Activated CD4-positive, alpha-beta T cell treated with anti-CD3 and anti-CD28 coated beads, Interleukin-2, amount 50 U/mL, for 1 hour (primary cell): ENCODE measurements at regions not wholly inside any gene's neighbourhood (a gene's known extent, or its start where the extent isn't known, plus 50 kb on each side); places are given as distances from the start of the nearest gene placed in this dataset.

Experiments used
- DNase-seq: peaks from one replicate; pipeline ENCODE4 v3.0.0-alpha.2; 2020

DNA sequence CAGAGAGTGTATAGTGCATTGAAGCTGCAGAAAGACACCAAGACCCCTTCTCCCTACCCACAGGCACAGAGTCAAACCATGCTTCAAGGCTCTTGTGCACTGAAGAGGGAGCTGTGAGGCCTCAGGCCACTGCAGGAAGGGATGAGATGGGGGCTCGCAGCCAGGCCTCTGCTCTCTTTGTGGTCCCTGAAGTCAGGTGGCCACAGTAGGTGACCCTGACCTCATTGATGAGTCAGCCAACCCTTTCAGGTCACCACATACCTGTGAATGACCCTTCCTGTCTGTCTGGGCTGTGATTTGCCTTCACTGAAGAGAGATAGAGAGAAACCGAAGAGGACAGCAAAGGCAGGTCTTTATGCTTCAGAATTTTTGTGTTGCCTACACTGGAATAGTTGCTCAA, 372.1 kb downstream of the ACTL7B start:
- no peak for DNase-seq

DNA sequence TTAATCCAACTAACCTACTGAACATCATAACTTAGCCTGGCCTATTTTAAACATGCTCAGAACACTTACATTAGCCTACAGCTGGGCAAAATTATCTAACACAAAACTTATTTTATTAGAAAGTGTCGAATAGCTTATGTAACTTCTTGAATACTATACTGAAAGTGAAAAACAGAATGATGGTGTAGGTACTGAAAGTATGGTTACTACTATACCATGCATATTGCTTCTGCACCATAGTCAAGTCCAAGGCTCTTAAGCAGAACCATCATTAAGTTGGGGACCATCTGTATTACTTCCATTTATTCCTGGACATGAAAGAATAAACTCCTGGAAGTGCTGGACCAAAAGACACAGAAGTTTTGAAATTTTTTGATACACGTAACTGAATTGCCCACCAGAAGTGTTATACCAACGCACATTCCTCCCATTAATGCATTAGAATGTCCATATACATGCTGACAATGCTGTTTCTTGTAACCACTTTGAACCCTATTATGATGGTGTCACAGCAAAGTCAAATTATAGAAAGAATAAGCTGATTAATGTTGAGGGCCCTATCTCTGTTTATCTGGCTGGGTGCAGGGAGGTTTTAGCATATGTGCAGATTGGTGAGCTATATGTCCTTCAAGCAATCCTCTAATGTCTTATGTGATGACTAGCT, 375.7 kb downstream of the ACTL7B start:
- no peak for DNase-seq

DNA sequence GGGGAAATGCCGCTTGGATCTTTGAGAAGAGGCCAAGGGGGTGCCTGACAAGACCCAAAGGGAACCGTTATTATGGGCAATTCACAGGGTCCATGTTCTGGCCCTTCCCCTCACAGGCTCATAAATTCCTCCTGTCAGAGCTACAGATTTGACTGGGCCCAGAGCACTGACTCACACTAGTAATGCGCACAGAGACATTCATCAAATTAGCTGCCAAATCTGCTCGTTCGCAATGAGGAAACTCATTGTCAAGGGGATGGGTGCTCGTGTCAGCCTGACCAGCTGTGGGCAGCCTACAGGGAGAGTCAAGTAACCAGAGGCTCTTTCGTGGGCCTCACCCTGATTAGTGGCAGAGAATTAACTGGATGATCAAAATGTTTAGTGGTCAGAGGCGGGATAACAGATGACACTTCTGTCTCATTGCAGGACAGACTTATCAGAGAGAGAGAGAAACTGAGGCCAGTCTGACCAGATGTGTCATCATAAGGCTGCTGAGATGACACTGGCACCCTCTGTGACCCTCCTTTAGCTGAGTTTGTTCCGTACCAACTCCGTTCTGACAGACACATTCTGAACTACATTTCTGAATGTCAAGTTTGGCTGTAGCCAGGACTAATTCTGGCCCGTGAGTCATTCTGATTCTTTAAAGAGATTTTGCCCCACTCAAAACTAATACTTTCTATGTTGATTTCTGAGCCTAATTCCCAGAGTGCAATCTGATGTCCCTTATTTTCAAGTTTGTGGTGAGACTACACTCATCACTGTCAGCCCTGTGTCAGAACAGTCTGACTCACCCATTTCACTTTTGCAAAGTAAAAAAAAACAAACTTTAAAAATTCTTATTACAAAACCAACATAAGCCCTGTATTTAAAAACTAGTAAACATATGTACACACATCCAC, 377.1 kb downstream of the ACTL7B start:
- DNase-seq = no peak

DNA sequence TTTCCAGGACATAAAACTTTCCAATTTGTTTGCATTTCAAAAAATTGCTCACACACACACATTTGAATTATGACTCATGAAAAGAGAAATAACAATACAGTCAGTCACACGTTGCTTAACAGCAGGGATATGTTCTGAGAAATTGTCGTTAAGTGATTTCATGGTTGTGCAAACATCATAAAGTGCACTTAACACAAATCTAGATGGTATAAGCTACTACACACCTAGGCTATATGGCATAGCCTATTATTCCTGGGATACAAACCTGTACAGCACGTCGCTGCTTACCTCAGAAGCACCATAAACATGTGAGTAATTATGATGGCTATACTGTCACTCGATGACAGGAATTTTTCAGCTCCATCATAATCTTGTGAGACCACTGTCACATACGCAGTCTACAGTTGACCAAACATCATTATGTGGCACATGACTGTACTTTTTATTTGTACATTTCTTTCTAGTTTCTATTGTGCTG, 378.2 kb downstream of the ACTL7B start:
- DNase-seq = no peak

DNA sequence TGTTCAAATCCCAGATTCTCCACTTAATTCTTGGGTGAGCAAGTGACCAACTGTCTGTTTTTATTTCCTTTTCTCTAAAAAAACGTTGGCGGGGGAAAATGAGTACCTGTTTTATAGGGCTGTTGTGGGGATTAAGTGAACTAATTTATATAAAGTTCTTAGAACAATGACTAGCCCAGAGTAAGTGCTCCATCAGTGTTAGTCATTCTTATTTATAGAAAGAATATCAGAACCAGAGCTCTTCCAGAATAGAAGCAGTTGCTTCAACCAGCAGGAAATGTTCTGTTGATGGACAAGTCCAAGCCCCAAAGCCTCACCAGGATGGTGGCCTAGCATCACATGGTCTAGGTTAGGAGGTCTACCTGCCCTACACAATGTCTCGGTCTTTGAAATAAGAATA, 379.2 kb downstream of the ACTL7B start:
- no peak for DNase-seq

DNA sequence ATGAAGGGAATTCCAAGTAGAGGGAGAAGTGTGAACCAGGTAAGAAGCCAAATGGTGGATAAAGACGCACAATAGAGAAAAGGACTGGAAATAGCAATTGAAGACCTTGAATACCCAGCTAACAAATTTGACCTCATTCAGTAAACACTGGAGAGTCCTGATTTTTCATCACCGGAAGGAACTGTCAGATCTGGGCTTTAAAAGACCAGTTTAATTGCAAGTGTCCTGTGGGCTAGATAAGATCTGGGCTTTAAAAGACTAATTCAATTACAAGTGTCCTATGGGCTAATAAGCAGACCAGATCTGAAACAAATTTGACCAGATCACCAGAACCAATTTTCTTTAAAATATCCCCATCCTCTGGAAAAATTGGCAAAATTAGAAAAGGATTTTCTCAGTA, 380.0 kb downstream of the ACTL7B start:
- no peak for DNase-seq

DNA sequence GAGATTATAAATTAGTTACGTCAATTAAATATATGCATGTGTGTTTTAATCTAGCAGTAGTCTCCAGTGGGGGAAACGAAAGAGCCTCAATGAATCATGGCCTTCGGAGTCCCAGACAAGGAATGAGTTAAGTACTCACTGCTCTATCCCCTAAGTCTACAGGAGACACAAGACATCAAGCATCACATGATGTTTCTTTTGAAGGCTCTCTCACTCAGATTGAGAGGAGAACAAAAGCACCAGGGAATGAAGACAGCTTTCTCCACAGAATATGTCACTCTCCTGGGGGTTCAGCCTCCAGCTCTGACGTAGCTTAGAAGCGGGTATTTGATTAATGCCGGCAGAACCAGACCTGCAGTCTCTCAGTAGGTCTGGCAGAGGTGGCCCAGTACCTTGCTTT, 381.4 kb downstream of the ACTL7B start:
- DNase-seq = no peak

DNA sequence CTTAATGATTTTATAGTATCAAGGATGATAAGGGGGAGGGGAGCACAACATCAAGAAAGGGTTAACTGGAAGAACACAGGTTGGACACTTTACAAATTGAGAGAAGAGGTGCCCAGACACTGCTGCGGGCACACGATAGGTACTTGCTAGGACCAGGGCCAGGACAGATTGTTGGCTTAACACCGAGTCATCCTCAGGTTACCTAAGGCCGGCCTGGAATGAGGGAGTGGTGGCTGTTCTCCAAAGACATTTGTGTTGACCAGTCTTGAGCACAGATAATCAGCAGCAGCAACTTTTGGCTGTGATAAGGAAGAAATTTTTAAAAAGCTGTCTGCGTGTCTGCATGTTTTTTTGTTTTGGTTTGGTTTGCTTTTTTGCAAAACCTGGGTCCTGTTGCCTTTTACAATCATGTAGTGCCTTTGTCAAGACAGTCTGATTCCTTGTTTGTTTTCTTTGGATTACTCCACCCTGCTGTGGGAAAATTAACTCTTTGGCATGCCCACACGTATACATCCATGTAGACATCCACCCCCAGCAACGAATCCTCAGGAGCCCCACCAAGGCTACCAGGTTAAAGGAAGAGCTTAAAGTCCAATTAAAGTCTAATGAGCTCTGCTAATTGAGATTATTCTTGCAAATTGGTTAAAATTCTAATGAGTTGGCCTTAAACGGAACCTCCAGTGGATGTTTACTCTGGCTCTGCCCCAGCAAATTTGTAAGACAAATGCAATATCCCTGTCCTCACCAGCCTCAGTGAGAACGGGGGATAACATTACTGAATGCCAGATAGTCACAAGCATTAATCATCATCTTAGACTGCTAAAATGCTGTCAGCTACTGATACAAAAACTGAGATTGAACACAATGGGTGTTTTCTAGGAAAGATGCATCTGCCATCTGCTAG, 382.3 kb downstream of the ACTL7B start:
- DNase-seq = no peak

DNA sequence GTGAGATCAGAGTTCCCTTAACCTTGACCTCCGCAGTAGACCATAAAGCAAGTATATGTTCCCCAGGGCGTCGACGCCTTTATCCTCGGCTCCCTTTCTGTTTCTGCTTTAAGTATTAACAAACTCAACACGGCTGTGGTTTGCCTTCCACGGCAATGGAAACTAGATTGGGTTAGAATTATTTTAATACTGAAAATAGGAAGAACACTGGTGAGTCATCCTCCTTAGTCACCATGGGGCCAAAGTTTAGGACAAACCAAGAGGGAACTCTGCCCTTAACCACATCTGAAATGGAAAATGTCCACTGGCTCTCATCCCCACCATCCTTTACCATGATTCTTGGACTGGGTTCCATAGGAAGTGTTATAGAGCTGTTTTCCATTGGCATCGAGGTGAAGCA, 386.1 kb downstream of the ACTL7B start:
- DNase-seq = no peak

DNA sequence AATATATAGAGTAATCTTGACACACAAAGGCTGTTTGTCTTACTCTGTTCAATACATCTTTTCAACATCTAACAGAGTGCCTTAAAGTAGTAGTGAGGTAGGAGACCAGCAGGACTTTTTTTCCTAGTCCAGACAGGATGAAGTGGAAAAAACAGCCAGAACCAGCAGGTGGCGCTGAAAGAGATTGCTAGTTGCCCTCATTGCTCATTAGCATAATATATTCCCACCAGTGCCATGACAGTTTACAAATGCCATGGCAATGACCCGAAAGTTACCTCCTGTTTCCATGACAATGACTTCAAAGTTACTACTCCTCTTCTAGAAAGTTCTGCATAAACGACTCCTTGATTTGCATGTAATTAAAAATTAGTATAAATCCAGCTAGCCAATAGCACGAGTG, 387.4 kb downstream of the ACTL7B start:
- DNase-seq = no peak

DNA sequence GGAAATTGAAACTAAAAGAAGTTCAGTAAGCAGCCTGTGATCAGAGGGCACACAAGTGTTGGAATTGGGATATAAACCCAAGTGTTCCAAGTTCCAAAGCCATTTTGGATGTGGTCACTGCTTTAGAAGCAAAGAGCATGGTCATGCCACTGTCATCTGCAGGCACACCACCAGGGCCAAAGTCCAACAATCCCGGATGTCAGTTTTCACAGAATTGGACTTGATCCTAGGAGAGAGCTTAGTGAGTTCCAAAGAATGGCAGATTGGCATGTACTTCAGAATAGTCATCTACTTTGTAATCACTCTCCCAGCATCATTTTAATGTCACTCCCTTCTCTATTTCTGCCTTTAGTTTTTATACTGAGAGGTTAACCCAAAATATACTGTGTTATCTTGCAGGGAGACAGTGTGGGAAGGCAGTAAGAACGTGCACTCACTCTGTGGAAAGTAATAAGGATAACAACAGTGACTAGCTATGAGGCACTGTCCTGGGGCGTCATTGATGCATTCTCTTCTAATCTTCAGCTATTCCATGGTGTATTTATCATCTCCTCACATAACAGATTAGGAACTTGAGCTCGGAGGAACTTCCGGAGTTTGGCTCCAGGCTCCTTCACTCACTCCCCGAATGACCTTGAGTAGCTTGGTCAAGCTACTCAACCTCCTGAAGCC, 388.0 kb downstream of the ACTL7B start:
- no peak for DNase-seq

DNA sequence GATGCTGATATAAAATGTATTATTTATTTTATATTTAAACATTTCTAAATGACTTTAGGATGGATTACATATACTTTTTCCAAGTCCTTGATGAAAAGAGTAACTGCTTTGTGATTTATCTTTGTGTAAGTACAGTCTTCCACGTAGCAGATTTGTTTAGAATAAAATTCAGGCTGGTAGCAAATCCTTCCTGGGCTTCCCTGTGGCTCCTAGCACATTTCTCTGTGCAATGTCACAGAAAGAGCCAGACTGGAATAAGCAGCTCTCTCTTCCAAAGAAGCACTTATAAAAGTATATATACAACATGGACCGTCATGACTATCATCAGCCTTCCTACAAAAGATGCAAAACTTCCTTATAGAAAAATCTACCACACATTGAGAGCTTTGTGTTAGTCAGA, 388.6 kb downstream of the ACTL7B start:
- DNase-seq = no peak

DNA sequence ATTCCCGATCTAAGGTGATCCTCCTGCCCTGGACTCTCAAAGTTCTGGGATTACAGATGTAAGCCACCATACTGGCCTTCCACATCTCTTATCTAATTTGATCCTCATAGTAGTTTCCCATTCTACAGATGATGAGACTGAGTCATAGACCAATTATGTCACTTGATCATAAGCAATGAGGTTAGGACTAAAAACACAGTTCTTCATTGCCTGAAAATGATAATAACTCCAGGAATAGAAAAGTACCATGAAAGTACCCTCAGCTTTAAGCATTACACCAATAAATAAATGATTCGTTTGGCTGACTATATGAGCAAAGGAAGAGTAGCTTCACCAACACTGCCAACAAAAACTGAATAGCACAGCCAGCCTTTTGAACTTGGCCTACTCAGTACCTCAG, 389.5 kb downstream of the ACTL7B start:
- DNase-seq = no peak

DNA sequence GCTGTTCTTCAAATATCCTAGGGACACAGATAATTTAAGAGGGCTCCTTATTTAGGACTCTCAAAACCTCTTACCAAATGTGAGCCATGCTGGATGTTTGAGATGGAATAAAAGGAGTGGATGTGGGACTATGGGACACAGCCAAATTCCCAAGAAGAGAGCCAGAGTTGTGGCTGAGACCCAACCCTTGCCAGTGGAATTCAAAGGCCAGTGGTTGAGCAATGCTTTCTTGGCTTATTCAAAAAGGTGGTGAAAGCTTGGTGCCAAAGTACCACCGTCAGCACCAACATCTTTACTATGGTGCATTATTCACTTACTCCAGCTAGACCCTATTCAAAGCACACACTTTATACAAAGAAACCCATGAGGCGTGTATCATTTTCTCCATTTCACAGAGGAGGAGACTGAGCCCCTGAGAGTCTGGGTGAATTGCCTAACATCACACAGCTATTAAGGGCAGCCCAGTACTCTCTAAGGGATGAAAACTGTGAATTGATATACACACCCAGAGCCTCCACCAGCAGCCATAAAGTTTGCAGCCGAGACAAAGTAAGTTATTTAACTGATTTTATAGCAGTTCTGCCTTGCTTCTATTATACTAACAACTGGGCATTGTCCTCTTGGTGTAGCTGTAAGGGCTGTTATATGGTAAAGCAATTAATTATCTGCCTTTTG, 391.7 kb downstream of the ACTL7B start:
- no peak for DNase-seq

DNA sequence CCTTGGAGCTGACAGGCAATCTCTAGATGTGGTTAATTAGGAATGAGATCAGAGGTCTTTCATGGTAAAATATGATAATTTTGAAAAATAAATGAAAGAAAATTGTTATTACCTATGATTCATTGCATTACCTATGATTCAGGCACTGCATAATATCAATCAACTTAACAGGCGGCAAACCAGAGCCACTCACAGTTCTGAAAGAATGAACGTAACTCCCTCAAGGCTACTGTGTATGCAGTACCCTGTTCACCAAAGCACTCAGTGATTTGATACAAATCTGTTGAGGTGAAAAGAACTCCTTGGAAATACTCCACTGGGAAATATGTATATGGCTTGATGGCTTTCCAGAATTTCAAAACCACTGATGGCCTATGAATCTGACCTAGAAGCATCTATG, 398.9 kb downstream of the ACTL7B start:
- DNase-seq = no peak

DNA sequence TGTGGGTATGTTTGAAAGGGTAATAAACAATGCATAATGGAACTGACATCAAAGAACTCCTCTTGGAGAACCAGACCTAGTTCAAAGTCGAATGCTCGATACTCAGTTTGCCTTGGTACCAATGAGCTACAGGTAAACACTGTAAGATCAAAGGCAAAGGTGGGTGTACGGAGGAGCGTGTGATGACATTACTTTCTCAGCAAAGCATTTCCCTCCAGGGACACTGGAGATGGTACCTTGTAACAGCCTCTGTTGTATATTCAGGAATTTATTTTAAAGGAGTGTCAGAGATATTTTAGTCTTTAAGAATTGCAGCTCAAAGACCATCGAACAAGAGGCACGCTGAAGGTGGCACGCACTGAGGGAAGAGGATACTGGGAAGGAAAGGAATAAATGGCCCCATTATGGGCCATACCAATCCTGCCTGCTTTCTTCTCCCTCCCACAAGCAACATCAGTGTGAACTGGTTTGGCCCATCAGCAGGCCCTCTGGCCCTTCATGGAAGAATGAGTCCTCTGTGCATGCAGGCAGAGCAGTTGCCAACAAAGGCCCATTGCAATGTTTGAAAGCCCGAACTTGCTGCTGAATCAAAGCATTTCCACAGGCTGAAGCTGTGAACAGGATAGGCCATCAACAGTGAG, 410.2 kb downstream of the ACTL7B start:
- DNase-seq = no peak

DNA sequence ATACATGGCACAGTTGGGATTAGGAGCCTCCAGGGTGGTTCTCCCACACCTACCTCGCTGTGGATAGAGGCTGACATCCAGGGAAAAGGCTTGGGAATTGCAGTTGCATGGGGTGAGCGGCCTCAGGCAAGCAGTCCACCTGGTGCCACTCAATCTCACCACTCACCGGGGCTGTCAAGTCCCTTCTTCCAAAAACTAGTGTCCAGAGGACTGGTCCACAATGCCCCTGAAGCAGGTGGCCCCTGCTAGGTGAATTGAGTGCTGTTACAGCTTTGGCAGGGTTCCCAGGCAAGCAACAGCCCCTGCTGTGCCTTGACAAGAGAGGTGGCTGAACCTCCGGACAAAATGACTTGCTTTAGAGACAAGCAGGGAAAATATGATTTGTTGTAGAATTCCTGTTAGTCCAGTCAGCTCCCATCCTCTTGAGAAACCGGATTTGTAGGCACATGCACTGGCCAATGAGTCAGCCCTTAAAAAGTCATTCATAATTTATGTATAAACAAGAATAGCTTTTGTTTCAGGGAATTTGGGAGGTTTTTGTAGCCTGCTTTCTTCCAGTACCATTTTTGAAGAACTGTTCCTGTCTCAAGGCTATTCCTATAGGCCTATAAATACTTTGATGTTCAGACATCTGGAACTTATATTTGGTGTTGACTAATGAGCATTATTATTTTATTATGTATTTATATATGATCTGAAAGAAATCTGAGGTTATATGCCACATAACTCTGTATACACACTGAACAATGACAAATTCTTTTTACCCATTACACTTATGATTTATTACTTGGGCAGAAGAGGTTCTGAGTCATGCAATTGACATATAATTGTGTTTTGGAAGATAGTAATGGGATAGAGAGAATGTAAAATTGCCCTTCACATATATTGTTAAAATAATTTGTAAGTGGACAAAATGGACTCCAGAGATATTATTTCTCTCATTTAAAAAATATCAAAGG, 411.1 kb downstream of the ACTL7B start:
- no peak for DNase-seq

DNA sequence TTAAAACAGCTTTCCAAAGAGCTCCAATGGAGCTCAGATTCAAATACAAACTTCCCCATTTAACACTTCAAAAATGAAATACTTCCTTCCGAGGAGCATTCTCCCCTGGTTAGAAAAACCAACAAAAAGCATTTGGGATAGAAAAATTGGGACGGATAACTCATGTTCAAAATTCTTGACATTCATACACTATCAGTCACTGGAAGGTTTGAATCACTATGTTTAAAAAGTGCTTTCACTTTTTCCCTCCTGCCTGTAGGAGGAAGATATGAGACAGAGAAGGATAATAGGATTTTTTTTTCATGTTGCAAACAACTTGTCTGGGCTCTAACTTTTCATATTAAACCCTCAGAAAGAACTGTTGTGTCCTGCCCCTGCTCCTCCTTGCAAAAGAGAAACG, 412.0 kb downstream of the ACTL7B start:
- no peak for DNase-seq

DNA sequence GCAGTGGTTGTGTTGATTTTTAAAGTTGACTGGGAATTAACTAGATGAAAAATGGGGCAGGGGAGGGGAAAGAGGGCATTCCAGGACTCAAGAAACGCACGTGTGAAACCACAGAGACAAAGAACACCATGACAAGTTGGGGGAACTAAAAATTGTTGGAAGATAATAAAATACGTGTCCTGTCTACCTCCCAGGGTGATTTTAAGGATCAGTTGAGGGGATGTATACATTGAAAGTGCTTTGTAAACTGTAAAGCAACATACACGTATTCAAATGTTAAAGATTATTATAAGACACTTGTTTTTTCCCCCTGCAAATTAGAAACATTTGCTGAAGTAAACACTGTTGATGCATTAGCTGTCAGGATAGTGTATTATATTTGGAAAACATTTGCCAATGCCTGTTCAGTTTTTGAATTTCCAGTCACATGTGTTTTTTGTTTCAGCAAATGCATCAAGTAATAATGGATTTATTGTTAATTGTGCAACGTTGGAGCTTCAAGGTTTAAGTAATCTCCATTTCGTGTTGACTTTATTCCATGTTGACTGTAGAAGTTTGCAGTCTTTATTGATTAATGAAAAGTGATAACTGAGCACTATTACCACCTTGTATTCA, 412.7 kb downstream of the ACTL7B start:
- no peak for DNase-seq

DNA sequence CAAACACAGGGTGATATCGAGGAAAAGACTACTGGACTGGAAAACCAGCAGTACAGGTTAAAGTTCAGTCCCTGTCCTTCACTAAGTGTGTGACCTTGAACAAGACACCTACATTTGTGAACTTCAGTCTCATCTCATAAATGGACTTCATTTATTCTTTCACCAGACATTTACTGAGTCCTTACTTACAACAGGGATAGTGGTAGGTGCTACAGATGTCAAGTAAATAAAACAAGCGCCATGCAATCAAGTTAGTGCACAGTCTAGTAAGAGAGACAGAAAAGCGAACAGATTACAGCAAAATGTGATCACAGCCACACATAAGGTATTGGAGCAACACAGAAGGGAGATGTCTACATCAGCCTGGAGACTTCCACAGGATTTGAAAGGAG, 413.2 kb downstream of the ACTL7B start:
- no peak for DNase-seq
